HG03139 (cell line): ENCODE measurements at regions not wholly inside any gene's neighbourhood (a gene's known extent, or its start where the extent isn't known, plus 50 kb on each side); places are given as distances from the start of the nearest gene placed in this dataset.

Source experiments
- ATAC-seq: cut with Tn5 transposase; IDR thresholded peaks from one replicate; pipeline ENCODE4 v1.9.1; 2021; ENCODE audit not compliant: unreplicated experiment

DNA sequence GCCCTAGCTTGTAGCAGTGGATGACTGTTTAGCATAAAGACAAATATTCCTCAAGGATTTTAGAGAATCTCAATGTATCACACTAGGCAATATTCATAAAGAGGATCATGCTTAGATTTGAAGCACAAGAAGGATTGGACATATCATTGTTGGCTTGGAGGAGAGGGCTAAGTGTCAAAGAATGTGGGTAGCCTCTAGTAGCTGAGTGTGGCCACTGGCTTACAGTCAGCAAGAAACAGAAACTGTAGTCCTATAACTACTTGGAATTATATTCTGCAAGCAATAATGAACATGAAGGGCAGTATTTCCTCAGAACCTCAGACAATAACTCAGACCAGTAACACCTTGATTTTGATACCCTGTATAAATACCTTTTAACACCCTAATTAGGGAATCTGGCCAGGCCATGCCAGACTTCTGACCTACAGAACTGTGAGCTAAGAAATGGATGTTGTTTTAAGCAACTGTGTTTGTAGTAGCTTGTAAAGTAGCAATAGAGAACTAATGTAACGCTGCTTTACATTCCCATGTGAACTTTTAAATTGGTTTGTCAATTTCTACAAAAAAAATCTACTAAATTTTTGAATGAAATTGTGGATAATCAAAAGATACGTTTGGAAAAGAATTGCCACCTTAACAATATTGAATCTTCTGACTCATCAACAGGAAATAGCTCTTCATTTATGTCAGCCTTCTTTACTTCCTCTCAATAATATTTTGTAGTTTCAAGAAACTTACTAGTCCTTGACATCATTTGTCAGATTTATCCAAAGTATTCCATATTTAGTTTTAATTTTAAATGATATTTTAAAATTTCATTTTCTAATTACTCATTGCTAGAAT, 65.2 kb upstream of the RSPO3 start:
- no peak for ATAC-seq

DNA sequence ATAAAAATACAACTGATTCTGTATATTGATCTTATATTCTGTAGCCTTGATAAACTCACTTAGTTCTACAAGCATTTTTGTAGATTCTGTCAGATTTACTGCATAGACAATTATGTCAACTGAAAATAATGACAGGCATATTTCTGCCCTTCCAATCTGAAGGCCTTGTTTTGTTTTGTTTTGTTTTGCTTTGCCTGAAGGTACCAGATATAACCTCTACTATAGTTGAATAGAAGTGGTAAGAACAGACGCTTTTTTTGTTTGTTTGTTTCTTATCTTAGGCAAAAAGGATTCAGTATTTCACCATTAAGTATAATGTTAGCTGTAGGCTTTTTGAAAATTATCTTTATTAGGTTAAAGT, 64.6 kb upstream of the RSPO3 start:
- ATAC-seq: no peak

DNA sequence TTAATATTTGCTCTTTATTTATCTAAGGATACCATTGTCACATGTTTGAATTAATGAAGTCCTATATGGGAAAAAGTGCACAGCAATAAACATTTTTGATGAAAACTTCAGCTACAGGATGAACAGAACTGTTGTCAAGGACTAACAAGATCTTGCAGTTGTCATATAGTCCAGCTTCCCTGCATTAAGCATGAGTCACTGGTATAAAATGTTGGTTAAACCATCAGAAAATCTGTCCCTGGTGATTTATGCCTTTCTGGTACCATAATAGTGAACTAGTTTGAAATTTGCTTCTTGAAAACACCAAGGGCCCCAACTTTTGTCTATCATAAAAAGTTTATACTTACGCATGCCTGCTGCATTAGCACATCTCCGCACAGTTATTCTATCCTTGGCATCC, 60.4 kb upstream of the RSPO3 start:
- no peak for ATAC-seq

DNA sequence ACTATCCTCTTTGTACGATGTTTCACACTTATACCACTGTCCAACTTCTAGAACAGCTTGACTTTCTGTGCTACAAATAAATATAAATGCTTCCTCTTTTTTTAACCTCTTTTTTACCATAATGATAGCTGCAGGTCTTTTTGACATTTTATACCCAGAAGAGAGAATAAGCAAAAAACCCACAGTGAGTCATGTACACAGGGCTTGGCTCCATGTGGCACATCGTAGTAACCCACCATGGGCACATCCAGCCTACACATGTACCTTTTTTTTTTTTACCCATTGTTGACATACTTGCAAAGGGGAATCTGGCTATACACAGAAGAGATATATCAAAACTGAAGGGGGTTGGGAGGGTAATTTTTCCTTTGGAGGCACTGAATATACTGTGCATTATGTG, 59.5 kb upstream of the RSPO3 start:
- no peak for ATAC-seq
